GM19351 (cell line): ENCODE measurements at regions not wholly inside any gene's neighbourhood (a gene's known extent, or its start where the extent isn't known, plus 50 kb on each side); places are given as distances from the start of the nearest gene placed in this dataset.
"Not testable (repeated sequence)": the region's sequence is repeated elsewhere in the genome, so short reads cannot be mapped to it uniquely, and the experiment has no call there.

Experiments
- ATAC-seq: cut with Tn5 transposase; IDR thresholded peaks from one replicate; pipeline ENCODE4 v1.9.1; 2021; ENCODE audit warnings: mild to moderate bottlenecking, moderate library complexity; ENCODE audit not compliant: unreplicated experiment

- ATAC-seq, result peak; percentile 71
Measured at GRCh38 chr6:135555550-135555949, 58.0 kb upstream of the AHI1 start.

DNA sequence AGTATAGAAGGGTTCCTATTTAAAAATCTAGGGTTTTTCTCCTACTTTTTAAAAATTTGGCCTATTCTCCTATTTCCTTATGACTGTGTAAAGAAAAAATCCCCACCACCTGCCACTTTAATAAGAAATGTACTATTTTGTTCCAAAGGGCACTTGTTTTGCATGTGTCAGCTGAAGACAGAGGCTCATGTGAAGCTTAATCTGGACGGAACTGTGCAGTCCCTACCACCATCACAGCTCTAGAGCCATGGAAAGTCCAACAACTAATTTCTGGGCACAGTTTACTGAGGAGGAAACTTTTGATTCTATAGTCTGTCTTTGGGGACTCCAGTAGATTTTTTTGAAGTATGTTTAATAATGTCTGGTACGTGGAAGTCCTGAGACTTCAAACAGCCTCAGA, 60.0 kb upstream of the AHI1 start:
- ATAC-seq, result no peak

- not testable (repeated sequence) for ATAC-seq
Measured at GRCh38 chr6:135565605-135566004, 68.1 kb upstream of the AHI1 start.

DNA sequence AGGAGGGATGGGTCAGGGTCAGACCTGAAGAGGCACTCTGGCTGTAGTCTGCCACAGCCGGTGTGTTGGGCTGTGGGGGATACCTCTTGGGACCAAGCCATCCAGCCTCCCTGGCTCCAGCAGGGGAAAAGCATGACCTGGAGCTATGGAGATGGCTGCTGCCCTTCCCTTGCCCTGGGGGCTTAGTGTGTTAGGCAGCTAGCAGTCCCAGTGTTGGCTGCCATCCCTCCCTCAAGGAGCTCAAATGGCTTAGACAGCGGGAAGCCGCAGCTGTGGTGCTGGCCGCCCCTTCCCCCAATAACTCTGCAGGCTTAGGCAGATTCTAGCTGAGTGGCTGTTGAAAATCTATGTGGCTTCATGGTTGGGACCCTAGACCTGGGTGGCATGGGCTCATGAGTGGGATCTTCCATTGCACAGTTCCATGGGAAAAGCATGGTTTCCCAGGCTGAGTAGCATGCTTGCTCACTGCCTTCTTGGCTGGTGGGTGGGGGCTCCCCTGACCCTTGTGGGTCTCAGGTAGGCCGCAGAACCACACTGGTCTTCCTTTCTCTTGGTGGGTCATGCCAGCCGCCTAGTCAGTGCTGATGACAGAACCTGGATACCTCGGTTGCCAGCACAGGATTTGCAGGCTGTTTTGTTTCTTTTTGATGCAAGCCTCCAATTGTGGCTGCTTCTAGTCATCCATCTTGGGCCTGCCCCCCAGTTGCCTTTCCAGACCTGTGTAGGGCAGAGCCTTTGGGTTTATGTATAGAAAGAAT, 69.0 kb upstream of the AHI1 start:
- ATAC-seq, result no peak

DNA sequence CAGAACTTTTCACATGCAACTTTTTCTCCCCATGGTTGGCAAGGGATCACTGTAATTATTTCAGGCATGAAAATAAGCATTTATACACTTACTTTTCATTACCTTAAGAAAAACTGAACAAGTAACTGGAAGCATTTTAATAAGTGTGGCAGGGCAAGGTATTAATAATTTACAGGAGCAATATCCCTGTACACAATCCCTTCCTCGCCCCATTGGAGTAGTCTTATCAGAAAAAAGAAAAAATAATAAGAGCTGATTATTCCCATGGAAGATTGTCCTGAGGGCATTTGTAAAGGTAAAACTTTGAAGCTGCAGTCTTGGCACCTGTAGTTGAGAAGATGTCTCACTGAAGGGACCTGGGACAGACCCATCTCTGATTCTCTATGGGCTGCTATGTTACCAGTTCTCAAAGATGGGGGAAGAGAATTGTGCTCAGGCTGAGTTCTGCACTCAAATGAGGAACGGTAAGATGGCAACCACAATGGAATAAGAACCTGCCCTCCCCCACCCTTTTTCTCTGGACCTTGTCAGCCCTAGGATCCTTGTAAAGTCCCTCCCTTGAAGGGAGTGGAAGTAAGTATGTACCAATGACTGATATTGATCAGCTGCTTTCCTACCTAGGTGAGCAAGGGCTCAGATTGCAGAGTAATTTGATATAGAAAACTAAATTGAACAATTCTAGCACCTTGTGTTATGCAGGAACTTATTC, 70.0 kb upstream of the AHI1 start:
- no peak for ATAC-seq

DNA sequence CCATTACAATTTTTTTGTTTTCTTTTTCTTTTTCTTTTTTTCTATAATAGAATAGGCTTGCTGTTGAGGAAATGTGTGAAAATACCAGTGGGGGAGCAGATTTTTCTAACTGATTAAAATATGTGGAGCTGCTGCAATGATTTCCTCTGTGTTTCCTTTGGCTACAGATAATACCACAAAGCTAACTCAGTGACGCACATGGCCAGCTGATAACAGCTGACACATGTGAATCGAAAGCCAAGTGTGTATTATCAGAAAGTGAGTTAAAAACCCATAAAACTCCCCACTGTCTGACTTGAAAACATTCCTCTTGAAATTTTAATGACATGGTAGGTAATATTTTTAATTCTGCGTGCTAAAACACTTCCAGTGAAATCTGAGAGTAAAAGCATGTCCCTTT, 70.8 kb upstream of the AHI1 start:
- ATAC-seq, result peak; percentile 89

DNA sequence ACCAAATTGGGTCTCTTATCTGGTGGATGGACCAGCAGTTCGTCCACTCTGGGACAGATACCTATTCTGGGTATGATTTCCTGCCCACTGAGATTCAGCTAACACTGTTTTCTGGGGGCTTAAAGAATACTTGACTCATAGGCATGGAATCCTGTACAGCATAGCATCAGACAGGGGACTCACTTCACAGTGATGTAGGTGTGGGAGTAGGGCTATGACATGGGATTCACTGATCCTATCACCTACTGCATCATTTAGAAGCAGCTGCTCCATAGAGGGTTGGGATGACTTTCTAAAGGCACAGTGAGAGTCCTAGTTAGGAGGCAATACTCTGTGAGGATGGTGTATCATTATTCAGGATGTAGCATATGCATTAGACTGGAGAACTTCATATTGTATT, 74.5 kb upstream of the AHI1 start:
- ATAC-seq, result no peak

DNA sequence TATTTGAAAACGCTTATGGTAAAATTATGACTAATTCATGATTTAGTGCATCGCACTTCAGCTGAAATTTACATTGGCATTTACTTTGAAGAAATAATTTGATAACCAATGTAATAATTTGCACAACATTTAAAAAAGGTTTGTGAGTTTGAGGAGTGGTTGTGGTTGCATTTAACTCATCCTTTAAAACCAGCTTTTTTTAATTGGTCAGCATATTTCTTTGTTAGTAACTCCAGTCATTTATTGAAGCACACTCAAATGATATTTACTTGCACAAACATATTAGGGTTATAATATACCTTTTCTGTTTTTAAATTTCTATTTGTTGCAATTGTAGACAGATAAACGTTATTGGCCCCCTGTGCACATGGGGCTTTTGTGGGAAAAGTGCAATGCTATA, 78.1 kb upstream of the AHI1 start:
- ATAC-seq, result no peak

- ATAC-seq, result no peak
Measured at GRCh38 chr6:135576055-135576454, 78.5 kb upstream of the AHI1 start.

DNA sequence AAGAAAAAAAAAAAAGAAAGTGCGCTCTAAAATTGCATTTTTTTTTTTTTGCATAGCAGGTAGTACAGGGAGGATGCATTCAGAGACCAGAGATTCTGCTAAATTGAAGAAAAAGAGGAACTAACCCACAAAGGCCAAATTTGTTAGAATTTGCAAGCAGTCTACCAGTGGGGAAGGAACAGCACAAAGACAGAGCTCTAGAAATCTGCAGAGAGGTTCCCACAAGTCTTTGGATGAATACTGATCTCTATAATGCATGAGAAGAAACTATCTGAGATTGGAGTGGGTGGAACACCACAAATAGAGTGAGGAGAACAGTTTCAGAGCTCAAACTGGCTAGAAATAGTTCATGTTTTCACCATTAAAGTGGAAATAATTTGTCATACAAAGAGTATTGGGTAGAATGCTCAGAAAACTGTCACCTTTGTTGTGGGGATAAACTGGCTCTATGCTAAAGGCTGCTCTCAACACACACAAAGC, 79.6 kb upstream of the AHI1 start:
- peak; percentile 95 for ATAC-seq

GRCh38 chr6:135578976-135579375, 81.4 kb upstream of the AHI1 start:
- no peak for ATAC-seq

DNA sequence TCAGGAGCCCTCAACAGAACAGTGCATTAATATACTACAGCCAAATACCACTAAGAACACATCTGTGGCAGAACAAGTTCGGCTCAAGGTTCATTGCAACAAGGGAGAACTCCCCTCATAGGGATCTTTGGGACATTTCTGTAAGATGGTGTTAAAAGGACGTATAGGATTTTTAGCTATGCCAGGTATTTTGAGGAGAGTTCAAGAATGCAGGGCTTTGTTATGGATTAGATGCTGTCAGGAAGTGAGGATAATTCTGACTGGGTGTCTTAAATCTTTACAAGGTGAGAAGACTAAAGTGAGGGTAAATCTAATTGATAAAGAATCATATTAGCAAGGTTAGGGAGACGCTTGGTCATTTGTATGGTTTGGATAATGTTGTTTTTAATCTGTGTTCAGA, 83.7 kb upstream of the AHI1 start:
- ATAC-seq, result no peak

DNA sequence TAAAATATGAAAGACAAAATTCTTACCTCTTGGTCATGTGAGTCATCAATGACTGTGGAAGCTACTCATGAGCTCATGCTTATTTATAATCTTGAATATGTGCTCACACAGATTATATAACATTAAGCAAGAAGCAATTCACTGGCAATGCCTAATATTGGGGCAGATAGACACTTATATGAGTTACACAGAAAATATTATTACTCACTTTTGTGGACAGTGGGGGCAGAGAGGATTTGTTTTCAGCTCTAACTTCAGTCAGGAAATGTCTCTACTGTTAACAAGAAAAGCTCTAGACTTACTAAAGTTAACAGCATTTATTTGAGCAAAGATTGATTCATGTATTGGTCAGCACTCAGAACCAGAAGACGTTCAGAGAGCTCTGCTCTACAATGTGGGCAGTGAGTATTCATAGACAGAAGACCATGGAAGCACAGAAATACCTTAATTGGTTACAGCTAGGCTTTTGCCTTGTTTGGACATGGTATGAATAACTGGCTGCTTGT, 85.8 kb upstream of the AHI1 start:
- no peak for ATAC-seq

- ATAC-seq, result peak; percentile 7
Measured at GRCh38 chr6:135586388-135586787, 88.8 kb upstream of the AHI1 start.

GRCh38 chr6:135586844-135587243, 89.3 kb upstream of the AHI1 start:
- peak; percentile 67 for ATAC-seq

GRCh38 chr6:135592276-135592675, 94.7 kb upstream of the AHI1 start:
- no peak for ATAC-seq

GRCh38 chr6:135594000-135594399, 96.5 kb upstream of the AHI1 start:
- no peak for ATAC-seq

DNA sequence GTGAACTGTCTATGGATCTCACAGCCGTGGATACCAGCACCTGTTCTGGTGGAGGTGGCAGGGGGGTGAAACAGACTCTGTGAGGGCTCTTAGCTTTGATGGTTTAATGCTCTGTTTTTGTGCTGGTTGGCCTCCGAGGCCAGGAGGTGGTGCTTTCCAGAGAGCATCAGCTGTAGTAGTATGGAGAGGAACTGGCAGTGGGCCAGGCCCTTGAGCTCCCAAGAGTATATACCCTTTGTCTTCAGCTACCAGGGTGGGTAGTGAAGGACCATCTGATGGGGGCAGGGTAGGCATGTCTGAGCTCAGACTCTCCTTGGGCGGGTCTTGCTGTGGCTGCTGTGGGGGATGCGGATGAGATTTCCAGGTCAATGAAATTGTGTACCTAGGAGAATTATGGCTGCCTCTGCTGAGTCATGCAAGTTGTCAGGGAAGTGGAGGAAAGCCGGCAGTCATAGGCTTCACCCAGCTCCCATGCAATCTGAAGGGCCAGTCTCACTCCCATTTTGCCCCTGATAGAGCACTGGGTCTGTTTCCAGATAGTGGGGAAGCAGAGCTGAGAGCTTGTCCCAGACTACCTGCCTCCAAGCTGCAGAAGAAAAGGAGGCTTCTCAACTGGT, 102.7 kb upstream of the AHI1 start:
- no peak for ATAC-seq

DNA sequence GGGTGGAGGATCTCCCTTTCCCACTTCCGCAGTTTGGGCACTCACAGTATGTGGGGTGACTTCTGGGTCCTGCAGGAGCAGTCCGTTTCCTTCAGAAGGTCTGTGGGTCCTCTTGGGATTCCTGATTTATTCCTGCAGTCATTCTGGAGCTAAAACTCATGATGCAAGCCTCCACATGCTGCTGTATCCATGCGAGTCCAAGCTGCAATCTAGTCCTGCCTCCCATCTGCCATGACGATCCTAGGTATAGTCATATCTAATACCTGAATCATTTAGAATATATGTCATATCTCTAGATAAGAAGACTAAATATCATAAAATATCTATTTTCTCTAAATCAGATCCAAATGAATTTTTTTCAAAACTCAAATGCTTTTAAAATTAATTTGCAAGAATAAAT, 103.4 kb upstream of the AHI1 start:
- ATAC-seq, result no peak

DNA sequence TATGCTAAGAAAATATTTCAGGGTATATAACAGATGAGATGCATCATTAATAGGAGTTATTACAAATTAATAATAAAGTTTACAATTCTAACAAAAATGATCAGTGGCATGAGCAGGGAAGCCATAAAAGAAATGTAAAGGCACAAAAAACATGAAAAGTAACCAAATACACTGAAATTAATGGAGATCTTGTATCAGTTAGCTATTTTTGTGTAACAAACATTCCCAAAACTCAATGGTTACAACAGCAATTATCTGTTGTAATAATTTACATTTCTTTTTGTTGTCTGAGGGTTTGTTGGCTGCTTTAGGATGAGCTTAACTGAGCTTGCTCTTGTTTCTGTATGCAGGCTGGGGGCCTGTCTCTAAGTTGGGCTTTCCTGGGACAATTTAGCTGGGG, 104.3 kb upstream of the AHI1 start:
- ATAC-seq, result no peak

DNA sequence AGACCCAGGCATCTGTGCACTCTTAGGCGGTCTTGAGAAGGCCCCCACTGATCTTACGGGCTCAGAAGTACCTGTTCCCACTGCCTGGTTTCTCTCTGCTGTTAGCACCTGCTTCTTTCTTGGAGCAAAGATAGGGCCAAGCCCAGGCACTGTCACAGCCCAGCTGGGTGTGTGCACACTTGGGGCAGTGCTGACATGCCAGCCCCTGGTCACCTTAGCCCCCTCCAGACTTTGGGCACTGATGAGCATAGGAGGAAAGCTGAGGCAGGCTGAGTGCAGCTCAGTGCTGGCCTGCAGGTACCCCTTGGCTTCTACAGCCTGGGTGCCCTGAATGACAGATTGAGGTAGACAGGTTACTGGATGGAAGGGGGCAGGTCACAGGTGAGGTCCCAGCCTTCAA, 105.7 kb upstream of the AHI1 start:
- ATAC-seq, result no peak
